ENCODE measurements at regions not wholly inside any gene's neighbourhood (a gene's known extent, or its start where the extent isn't known, plus 50 kb on each side); places are given as distances from the start of the nearest gene placed in this dataset.

- intact Hi-C loops (cut with DNase I; ENCODE audit: low total_unique reads) = no loop called here
- Histone ChIP-seq H3K27ac (peak overlapping the region; percentile 49 to 84 (median 66)), H3K36me3 (no peaks in the 10 kb centered on the region), H3K4me3 (no peak overlapping the region), H3K9me3 (no peaks in the 10 kb centered on the region), H3K4me1 (peaks cover 0 to 49% (median 46%) of the 10 kb centered on the region in 4 donors), H3K27me3 (no peaks in the 10 kb centered on the region)
- in situ Hi-C loops (cut with MboI; ENCODE audit: low pct_ligation_motif_present in 1 of 4, low pct_unique_long_range_greater_than_20kb in 1 of 4, low sequenced_read_pairs in 3 of 4) = no loop called here
- TF ChIP-seq CTCF (IDR thresholded peaks at IDR 0.05) (peak in 2 of 5 experiments; percentile 5 to 15), POLR2AphosphoS5 (IDR thresholded peaks at IDR 0.05) (no peak), EP300 (IDR thresholded peaks at IDR 0.05; ENCODE audit: low read depth) (no peak)
- DNase-seq = no peak
- WGBS, 2 donors (ENCODE audit: low coverage in 1 of 2) = 58% methylated on average over 8 of the region's 9 CpGs; no CpG with 5 or more reads in 1 of the 2 donors
These were observed 75.4 kb downstream of the TENT5C start for GRCh38 chr1:117681093-117681900.

- TF ChIP-seq EP300 (IDR thresholded peaks at IDR 0.05; ENCODE audit: low read depth) (no peak), CTCF (IDR thresholded peaks at IDR 0.05) (no peak), POLR2A (IDR thresholded peaks at IDR 0.05) (no peak), POLR2AphosphoS5 (IDR thresholded peaks at IDR 0.05) (no peak)
- no peak for DNase-seq
- in situ Hi-C loops (cut with MboI; ENCODE audit: low pct_ligation_motif_present in 1 of 4, low pct_unique_long_range_greater_than_20kb in 1 of 4, low sequenced_read_pairs in 3 of 4) (no loop called here), intact Hi-C loops (cut with DNase I; ENCODE audit: low total_unique reads) (no loop called here)
- H3K36me3 ChIP-seq = no peaks in the 10 kb centered on the region
- H3K4me3 ChIP-seq = no peak overlapping the region
- H3K9me3 ChIP-seq = no peaks in the 10 kb centered on the region
- peaks cover 0 to 55% (median 46%) of the 10 kb centered on the region in 4 donors for H3K4me1 ChIP-seq
- H3K27ac ChIP-seq = peak overlapping the region; percentile 49 to 84 (median 66)
- WGBS, 2 donors (ENCODE audit: low coverage in 1 of 2) = 93% methylated on average over 3 of the region's 3 CpGs; no CpG with 5 or more reads in 1 of the 2 donors
- H3K27me3 ChIP-seq = no peaks in the 10 kb centered on the region
These were observed 76.0 kb downstream of the TENT5C start for GRCh38 chr1:117681901-117682250.

- Histone ChIP-seq H3K4me1 (peaks cover 2 to 57% (median 45%) of the 10 kb centered on the region in 4 donors), H3K27ac (peak overlapping the region; percentile 49 to 84 (median 66)), H3K9me3 (no peaks in the 10 kb centered on the region), H3K27me3 (no peaks in the 10 kb centered on the region), H3K4me3 (no peak overlapping the region), H3K36me3 (no peaks in the 10 kb centered on the region)
- intact Hi-C loops (cut with DNase I; ENCODE audit: low total_unique reads) = no loop called here
- in situ Hi-C loops (cut with MboI; ENCODE audit: low pct_ligation_motif_present in 1 of 4, low pct_unique_long_range_greater_than_20kb in 1 of 4, low sequenced_read_pairs in 3 of 4) = no loop called here
- WGBS, 2 donors (ENCODE audit: low coverage in 1 of 2) = 85% methylated on average over 4 of the region's 4 CpGs; no CpG with 5 or more reads in 1 of the 2 donors
- no peak for DNase-seq
- TF ChIP-seq CTCF (IDR thresholded peaks at IDR 0.05) (no peak), POLR2A (IDR thresholded peaks at IDR 0.05) (no peak), POLR2AphosphoS5 (IDR thresholded peaks at IDR 0.05) (no peak), EP300 (IDR thresholded peaks at IDR 0.05; ENCODE audit: low read depth) (no peak)
These were observed 76.5 kb downstream of the TENT5C start for GRCh38 chr1:117682372-117682771.

- Histone ChIP-seq H3K27me3 (no peaks in the 10 kb centered on the region), H3K36me3 (no peaks in the 10 kb centered on the region), H3K27ac (no peak overlapping the region), H3K4me3 (no peak overlapping the region), H3K9me3 (no peaks in the 10 kb centered on the region), H3K4me1 (peaks cover 4 to 48% (median 37%) of the 10 kb centered on the region in 4 donors)
- in situ Hi-C loops (cut with MboI; ENCODE audit: low pct_ligation_motif_present in 1 of 4, low pct_unique_long_range_greater_than_20kb in 1 of 4, low sequenced_read_pairs in 3 of 4) (no loop called here), intact Hi-C loops (cut with DNase I; ENCODE audit: low total_unique reads) (no loop called here)
- no peak for DNase-seq
- TF ChIP-seq POLR2A (IDR thresholded peaks at IDR 0.05) (no peak), POLR2AphosphoS5 (IDR thresholded peaks at IDR 0.05) (no peak), CTCF (IDR thresholded peaks at IDR 0.05) (no peak), EP300 (IDR thresholded peaks at IDR 0.05; ENCODE audit: low read depth) (no peak)
- 88 to 94% methylated on average over 3 to 6 of the region's 6 CpGs for WGBS, 2 donors (ENCODE audit: low coverage in 1 of 2)
These were observed 77.9 kb downstream of the TENT5C start for GRCh38 chr1:117683571-117684285.

Measured in transverse colon (tissue), 4 donors.